ENCODE measurements at regions not wholly inside any gene's neighbourhood (a gene's known extent, or its start where the extent isn't known, plus 50 kb on each side); places are given as distances from the start of the nearest gene placed in this dataset.

DNA sequence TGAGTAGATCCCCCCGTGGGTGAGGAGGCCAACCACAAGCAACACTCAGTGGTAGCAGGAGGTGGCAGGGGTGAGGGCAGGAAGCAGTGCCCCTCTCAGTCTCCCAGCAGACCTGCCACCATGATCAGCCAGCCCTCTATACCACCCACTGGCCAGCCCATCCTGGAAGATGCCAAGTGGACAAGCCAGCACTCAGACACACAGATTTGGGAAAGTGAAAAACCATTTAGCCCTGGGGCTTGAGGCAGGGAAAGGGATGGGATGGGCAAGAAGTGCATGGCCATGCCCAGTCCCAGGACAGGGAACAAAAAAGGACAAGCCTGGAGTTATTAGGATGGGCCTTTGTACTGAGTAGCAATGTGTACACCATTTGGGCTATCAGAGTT, 76.9 kb downstream of the HFE start:
- Histone ChIP-seq H2AFZ (ENCODE audit: insufficient read depth, low read length, poor library complexity) (no peak overlapping the region), H3K14ac (ENCODE audit: low read length) (no peak overlapping the region), H3K27me3 (ENCODE audit: insufficient read depth, low read length) (no peaks in the 10 kb centered on the region), H3K9me3 (ENCODE audit: insufficient read depth, low read depth, low read length) (no peaks in the 10 kb centered on the region), H3K4me3 (ENCODE audit: low read depth, low read length) (no peak overlapping the region), H3K4me2 (ENCODE audit: low read length) (no peak overlapping the region), H3K27ac (ENCODE audit: low read depth, low read length) (no peak overlapping the region), H2BK12ac (ENCODE audit: low read length) (no peak overlapping the region), H4K91ac (ENCODE audit: low read depth, low read length) (no peak overlapping the region), H2AK5ac (ENCODE audit: low read length) (no peak overlapping the region), H2BK120ac (ENCODE audit: insufficient read depth, low read length, poor library complexity) (no peak overlapping the region), H3K4me1 (ENCODE audit: control insufficient read depth in 1 of 2, insufficient read depth in 2 of 2, low read length in 2 of 2) (peaks cover 0 to 3% of the 10 kb centered on the region in 2 experiments), H4K12ac (ENCODE audit: low read depth, low read length) (no peak overlapping the region), H4K8ac (ENCODE audit: low read depth, low read length) (no peak overlapping the region), H3K23ac (ENCODE audit: low read length) (no peak overlapping the region), H2BK5ac (ENCODE audit: low read depth, low read length, poor library complexity) (no peak overlapping the region), H3K79me2 (ENCODE audit: control insufficient read depth, insufficient read depth, low read length, poor library complexity) (peaks cover 1% of the 10 kb centered on the region), H3K36me3 (ENCODE audit: control insufficient read depth in 1 of 2, insufficient read depth in 2 of 2, low read length in 2 of 2) (no peaks in the 10 kb centered on the region), H3K18ac (ENCODE audit: low read length) (no peak overlapping the region), H3K79me1 (ENCODE audit: low read length) (no peaks in the 10 kb centered on the region), H3K9ac (ENCODE audit: low read length) (no peak overlapping the region), H3K4ac (ENCODE audit: low read depth, low read length) (no peak overlapping the region)
- WGBS (ENCODE audit: extremely low coverage, insufficient coverage, insufficient read length) = no CpG with 5 or more reads among the region's 1 CpG
- DNase-seq = no peak

DNA sequence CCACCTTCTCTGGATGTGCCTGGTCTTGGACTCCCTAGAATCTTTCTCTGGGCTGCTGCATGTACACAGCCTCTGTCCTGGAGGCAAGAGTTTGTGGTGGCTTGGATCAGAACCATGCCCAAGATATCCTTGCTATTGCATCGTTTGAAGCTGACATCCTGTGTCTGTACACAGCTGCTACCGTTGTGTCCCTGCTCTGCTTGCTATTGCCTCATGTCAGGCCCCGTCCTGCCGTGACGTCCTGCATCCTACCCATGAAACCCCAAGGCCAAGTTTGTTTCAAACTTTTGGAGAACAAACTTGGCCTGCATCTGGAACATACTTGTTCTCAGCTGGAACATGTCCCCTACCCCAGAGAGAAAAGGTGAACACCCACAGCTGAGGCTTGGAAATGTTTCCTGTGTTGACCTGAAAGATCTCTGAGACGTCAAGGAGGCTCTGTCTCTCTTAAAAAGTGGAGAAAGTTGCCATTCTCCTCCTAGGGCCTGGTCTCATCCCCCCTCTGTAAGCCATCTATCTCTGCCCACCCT, 78.1 kb downstream of the HFE start:
- no CpG with 5 or more reads among the region's 6 CpGs for WGBS (ENCODE audit: extremely low coverage, insufficient coverage, insufficient read length)
- Histone ChIP-seq H3K23ac (ENCODE audit: low read length) (no peak overlapping the region), H3K27ac (ENCODE audit: low read depth, low read length) (no peak overlapping the region)

DNA sequence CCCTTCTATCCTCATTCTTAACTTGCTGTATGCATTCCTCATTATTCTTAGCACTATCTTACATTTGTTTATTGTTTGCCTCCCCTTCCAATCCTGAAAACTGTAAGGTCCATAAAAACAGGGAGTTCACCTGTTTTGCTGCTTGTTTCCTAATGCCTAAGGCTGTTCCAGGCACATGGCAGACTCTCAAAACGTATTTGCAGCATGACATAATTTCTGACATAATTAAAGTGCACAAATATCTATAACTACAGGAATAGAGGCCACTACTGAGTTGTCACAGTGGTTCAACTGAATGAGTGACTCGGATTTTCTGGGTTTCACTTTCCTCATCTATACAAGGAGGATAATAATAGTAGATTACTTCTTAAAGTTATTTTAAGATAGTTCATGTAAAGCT, 83.0 kb downstream of the HFE start:
- no peaks in the 10 kb centered on the region for H3K9me3 ChIP-seq (ENCODE audit: insufficient read depth, low read depth, low read length)
- H2AK5ac ChIP-seq (ENCODE audit: low read length) = no peak overlapping the region
- peaks cover 3% of the 10 kb centered on the region for H3K79me2 ChIP-seq (ENCODE audit: control insufficient read depth, insufficient read depth, low read length, poor library complexity)
- H2AFZ ChIP-seq (ENCODE audit: insufficient read depth, low read length, poor library complexity) = no peak overlapping the region
- no peak overlapping the region for H3K18ac ChIP-seq (ENCODE audit: low read length)
- H2BK12ac ChIP-seq (ENCODE audit: low read length) = no peak overlapping the region
- H3K27me3 ChIP-seq (ENCODE audit: insufficient read depth, low read length) = no peaks in the 10 kb centered on the region
- no peak overlapping the region for H3K27ac ChIP-seq (ENCODE audit: low read depth, low read length)
- H3K79me1 ChIP-seq (ENCODE audit: low read length) = peaks cover 2% of the 10 kb centered on the region
- no peak overlapping the region for H2BK5ac ChIP-seq (ENCODE audit: low read depth, low read length, poor library complexity)
- peak in 1 of 2 donors; percentile 23 for DNase-seq
- H3K4me2 ChIP-seq (ENCODE audit: low read length) = no peak overlapping the region
- H3K4ac ChIP-seq (ENCODE audit: low read depth, low read length) = no peak overlapping the region
- no peak overlapping the region for H3K23ac ChIP-seq (ENCODE audit: low read length)
- WGBS (ENCODE audit: extremely low coverage, insufficient coverage, insufficient read length) = no CpG with 5 or more reads among the region's 2 CpGs
- H3K36me3 ChIP-seq (ENCODE audit: control insufficient read depth in 1 of 2, insufficient read depth in 2 of 2, low read length in 2 of 2) = no peaks in the 10 kb centered on the region
- H4K12ac ChIP-seq (ENCODE audit: low read depth, low read length) = no peak overlapping the region
- H2BK120ac ChIP-seq (ENCODE audit: insufficient read depth, low read length, poor library complexity) = no peak overlapping the region
- no peak overlapping the region for H3K14ac ChIP-seq (ENCODE audit: low read length)
- no peak overlapping the region for H3K9ac ChIP-seq (ENCODE audit: low read length)
- H3K4me3 ChIP-seq (ENCODE audit: low read depth, low read length) = no peak overlapping the region
- no peaks in the 10 kb centered on the region for H3K4me1 ChIP-seq (ENCODE audit: control insufficient read depth in 1 of 2, insufficient read depth in 2 of 2, low read length in 2 of 2)
- no peak overlapping the region for H4K91ac ChIP-seq (ENCODE audit: low read depth, low read length)
- no peak overlapping the region for H4K8ac ChIP-seq (ENCODE audit: low read depth, low read length)

More for the DNA sequence above, 78.1 kb downstream of the HFE start:
- no peak overlapping the region for H4K91ac ChIP-seq (ENCODE audit: low read depth, low read length)
- H2AK5ac ChIP-seq (ENCODE audit: low read length) = no peak overlapping the region
- no peak overlapping the region for H2BK120ac ChIP-seq (ENCODE audit: insufficient read depth, low read length, poor library complexity)
- no peaks in the 10 kb centered on the region for H3K4me1 ChIP-seq (ENCODE audit: control insufficient read depth in 1 of 2, insufficient read depth in 2 of 2, low read length in 2 of 2)
- H3K18ac ChIP-seq (ENCODE audit: low read length) = no peak overlapping the region
- H3K14ac ChIP-seq (ENCODE audit: low read length) = no peak overlapping the region
- H3K79me1 ChIP-seq (ENCODE audit: low read length) = no peaks in the 10 kb centered on the region
- H3K36me3 ChIP-seq (ENCODE audit: control insufficient read depth in 1 of 2, insufficient read depth in 2 of 2, low read length in 2 of 2) = no peaks in the 10 kb centered on the region
- no peak overlapping the region for H2BK12ac ChIP-seq (ENCODE audit: low read length)
- H3K27me3 ChIP-seq (ENCODE audit: insufficient read depth, low read length) = no peaks in the 10 kb centered on the region
- no peak overlapping the region for H2BK5ac ChIP-seq (ENCODE audit: low read depth, low read length, poor library complexity)
- H4K12ac ChIP-seq (ENCODE audit: low read depth, low read length) = no peak overlapping the region
- DNase-seq = no peak
- H3K9ac ChIP-seq (ENCODE audit: low read length) = no peak overlapping the region
- no peaks in the 10 kb centered on the region for H3K79me2 ChIP-seq (ENCODE audit: control insufficient read depth, insufficient read depth, low read length, poor library complexity)
- no peak overlapping the region for H4K8ac ChIP-seq (ENCODE audit: low read depth, low read length)
- H3K4me3 ChIP-seq (ENCODE audit: low read depth, low read length) = no peak overlapping the region
- H2AFZ ChIP-seq (ENCODE audit: insufficient read depth, low read length, poor library complexity) = no peak overlapping the region
- H3K4ac ChIP-seq (ENCODE audit: low read depth, low read length) = no peak overlapping the region
- no peaks in the 10 kb centered on the region for H3K9me3 ChIP-seq (ENCODE audit: insufficient read depth, low read depth, low read length)
- H3K4me2 ChIP-seq (ENCODE audit: low read length) = no peak overlapping the region

- no peak overlapping the region for H3K18ac ChIP-seq (ENCODE audit: low read length)
- H3K4ac ChIP-seq (ENCODE audit: low read depth, low read length) = no peak overlapping the region
- peak overlapping the region; percentile 58 for H2AFZ ChIP-seq (ENCODE audit: insufficient read depth, low read length, poor library complexity)
- H3K14ac ChIP-seq (ENCODE audit: low read length) = no peak overlapping the region
- H4K91ac ChIP-seq (ENCODE audit: low read depth, low read length) = no peak overlapping the region
- H3K4me2 ChIP-seq (ENCODE audit: low read length) = peak overlapping the region; percentile 68
- no CpG with 5 or more reads among the region's 10 CpGs for WGBS (ENCODE audit: extremely low coverage, insufficient coverage, insufficient read length)
- no peak for DNase-seq
- no peak overlapping the region for H2BK5ac ChIP-seq (ENCODE audit: low read depth, low read length, poor library complexity)
- peaks cover 3% of the 10 kb centered on the region for H3K79me2 ChIP-seq (ENCODE audit: control insufficient read depth, insufficient read depth, low read length, poor library complexity)
- H3K4me1 ChIP-seq (ENCODE audit: control insufficient read depth in 1 of 2, insufficient read depth in 2 of 2, low read length in 2 of 2) = no peaks in the 10 kb centered on the region
- no peak overlapping the region for H3K23ac ChIP-seq (ENCODE audit: low read length)
- no peak overlapping the region for H2BK12ac ChIP-seq (ENCODE audit: low read length)
- peak overlapping the region; percentile 70 for H3K27ac ChIP-seq (ENCODE audit: low read depth, low read length)
- no peak overlapping the region for H2BK120ac ChIP-seq (ENCODE audit: insufficient read depth, low read length, poor library complexity)
- peak overlapping the region; percentile 78 for H3K4me3 ChIP-seq (ENCODE audit: low read depth, low read length)
- peak overlapping the region; percentile 58 for H4K8ac ChIP-seq (ENCODE audit: low read depth, low read length)
- H3K36me3 ChIP-seq (ENCODE audit: control insufficient read depth in 1 of 2, insufficient read depth in 2 of 2, low read length in 2 of 2) = no peaks in the 10 kb centered on the region
- no peak overlapping the region for H3K9ac ChIP-seq (ENCODE audit: low read length)
- no peaks in the 10 kb centered on the region for H3K27me3 ChIP-seq (ENCODE audit: insufficient read depth, low read length)
- H4K12ac ChIP-seq (ENCODE audit: low read depth, low read length) = no peak overlapping the region
- peaks cover 2% of the 10 kb centered on the region for H3K79me1 ChIP-seq (ENCODE audit: low read length)
- H3K9me3 ChIP-seq (ENCODE audit: insufficient read depth, low read depth, low read length) = no peaks in the 10 kb centered on the region
- H2AK5ac ChIP-seq (ENCODE audit: low read length) = no peak overlapping the region
Measured at GRCh38 chr6:26170951-26171841, 84.0 kb downstream of the HFE start.
